OCI-LY1 (cell line): ENCODE measurements at regions not wholly inside any gene's neighbourhood (a gene's known extent, or its start where the extent isn't known, plus 50 kb on each side); places are given as distances from the start of the nearest gene placed in this dataset.

Experiments
- EZH2 ChIP-seq: fragments of 200-600 bp; sonication (generic), shearing (Covaris generic); IDR thresholded peaks from 2 replicates; pipeline ENCODE4 v1.8.0; 2017; ENCODE audit warnings: borderline replicate concordance, mixed run types, mild to moderate bottlenecking, antibody characterized with exemption, low read length, moderate library complexity, mixed read lengths
- TF ChIP-seq, protein P1 (sequence below): fragments of 200-600 bp; sonication (generic), shearing (Covaris generic); IDR thresholded peaks from 2 replicates; pipeline ENCODE4 v1.5.1; 2017; ENCODE audit warnings: mild to moderate bottlenecking, antibody characterized with exemption, low read length, moderate library complexity, mixed read lengths

GRCh38 chr17:77782611-77783010 lies 175.9 kb upstream of the TNRC6C start:
- TF ChIP-seq, protein P1, sequence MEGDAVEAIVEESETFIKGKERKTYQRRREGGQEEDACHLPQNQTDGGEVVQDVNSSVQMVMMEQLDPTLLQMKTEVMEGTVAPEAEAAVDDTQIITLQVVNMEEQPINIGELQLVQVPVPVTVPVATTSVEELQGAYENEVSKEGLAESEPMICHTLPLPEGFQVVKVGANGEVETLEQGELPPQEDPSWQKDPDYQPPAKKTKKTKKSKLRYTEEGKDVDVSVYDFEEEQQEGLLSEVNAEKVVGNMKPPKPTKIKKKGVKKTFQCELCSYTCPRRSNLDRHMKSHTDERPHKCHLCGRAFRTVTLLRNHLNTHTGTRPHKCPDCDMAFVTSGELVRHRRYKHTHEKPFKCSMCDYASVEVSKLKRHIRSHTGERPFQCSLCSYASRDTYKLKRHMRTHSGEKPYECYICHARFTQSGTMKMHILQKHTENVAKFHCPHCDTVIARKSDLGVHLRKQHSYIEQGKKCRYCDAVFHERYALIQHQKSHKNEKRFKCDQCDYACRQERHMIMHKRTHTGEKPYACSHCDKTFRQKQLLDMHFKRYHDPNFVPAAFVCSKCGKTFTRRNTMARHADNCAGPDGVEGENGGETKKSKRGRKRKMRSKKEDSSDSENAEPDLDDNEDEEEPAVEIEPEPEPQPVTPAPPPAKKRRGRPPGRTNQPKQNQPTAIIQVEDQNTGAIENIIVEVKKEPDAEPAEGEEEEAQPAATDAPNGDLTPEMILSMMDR: no peak
- no peak for TF ChIP-seq EZH2
